Activated naive CD4-positive, alpha-beta T cell treated with anti-CD3 and anti-CD28 coated beads, Interleukin-2, amount 10 ng/mL, durations not matched to agents 7 days and 5 days (primary cell): ENCODE measurements at regions not wholly inside any gene's neighbourhood (a gene's known extent, or its start where the extent isn't known, plus 50 kb on each side); places are given as distances from the start of the nearest gene placed in this dataset.

Experiments
- CTCF ChIA-PET: fragments of 350-600 bp; sonication (Branson Sonifier 250); formaldehyde crosslinking; loops from one replicate; lab custom pipeline; 2021; ENCODE audit warnings: antibody characterized with exemption; lab: Charles Lee
- DNase-seq: peaks from one replicate; pipeline ENCODE4 v3.0.0-alpha.2; 2020
- H3K27ac Mint-ChIP-seq: one replicate; pipeline ENCODE4 v1.8.0; 2021; ENCODE audit warnings: mild to moderate bottlenecking, moderate library complexity, mixed read lengths
- H3K27me3 Mint-ChIP-seq: one replicate; pipeline ENCODE4 v1.8.0; 2021; ENCODE audit warnings: mild to moderate bottlenecking, mixed read lengths
- H3K36me3 Mint-ChIP-seq: one replicate; pipeline ENCODE4 v1.8.0; 2021; ENCODE audit warnings: mixed read lengths
- H3K4me1 Mint-ChIP-seq: one replicate; pipeline ENCODE4 v1.8.0; 2021; ENCODE audit warnings: mixed read lengths
- H3K4me3 Mint-ChIP-seq: one replicate; pipeline ENCODE4 v1.8.0; 2021; ENCODE audit warnings: mild to moderate bottlenecking, moderate library complexity, mixed read lengths
- H3K9me3 Mint-ChIP-seq: one replicate; pipeline ENCODE4 v1.8.0; 2021; ENCODE audit warnings: mixed read lengths

- Mint-ChIP-seq H3K27ac (no peak overlapping the region), H3K4me3 (no peak overlapping the region), H3K4me1 (no peaks in the 10 kb centered on the region), H3K36me3 (no peaks in the 10 kb centered on the region), H3K9me3 (no peaks in the 10 kb centered on the region), H3K27me3 (peaks cover 6% of the 10 kb centered on the region)
- CTCF ChIA-PET, result no interaction called here
- no peak for DNase-seq
Measured at GRCh38 chr2:19690429-19690828, 211.4 kb downstream of the TTC32 start.

- CTCF ChIA-PET, result no interaction called here
- no peaks in the 10 kb centered on the region for H3K36me3 Mint-ChIP-seq
- H3K4me3 Mint-ChIP-seq, result no peak overlapping the region
- no peaks in the 10 kb centered on the region for H3K4me1 Mint-ChIP-seq
- no peak overlapping the region for H3K27ac Mint-ChIP-seq
- H3K27me3 Mint-ChIP-seq, result peaks cover 3% of the 10 kb centered on the region
- no peak for DNase-seq
- H3K9me3 Mint-ChIP-seq, result no peaks in the 10 kb centered on the region
Measured at GRCh38 chr2:19689646-19690168, 212.1 kb downstream of the TTC32 start.

- H3K4me3 Mint-ChIP-seq, result no peak overlapping the region
- CTCF ChIA-PET, result no interaction called here
- no peak overlapping the region for H3K27ac Mint-ChIP-seq
Measured at GRCh38 chr2:19688059-19688458, 213.7 kb downstream of the TTC32 start.

GRCh38 chr2:19687017-19687659 lies 214.6 kb downstream of the TTC32 start:
- Mint-ChIP-seq H3K9me3 (no peaks in the 10 kb centered on the region), H3K27ac (no peak overlapping the region), H3K4me1 (no peaks in the 10 kb centered on the region), H3K36me3 (no peaks in the 10 kb centered on the region), H3K4me3 (no peak overlapping the region), H3K27me3 (peaks cover 3% of the 10 kb centered on the region)
- CTCF ChIA-PET, result no interaction called here
- DNase-seq, result no peak

More at GRCh38 chr2:19688059-19688458, 213.7 kb downstream of the TTC32 start:
- peaks cover 3% of the 10 kb centered on the region for H3K27me3 Mint-ChIP-seq
- no peaks in the 10 kb centered on the region for H3K4me1 Mint-ChIP-seq
- no peak for DNase-seq
- no peaks in the 10 kb centered on the region for H3K36me3 Mint-ChIP-seq
- H3K9me3 Mint-ChIP-seq, result no peaks in the 10 kb centered on the region

GRCh38 chr2:19686439-19686838 lies 215.3 kb downstream of the TTC32 start:
- Mint-ChIP-seq H3K27me3 (peaks cover 3% of the 10 kb centered on the region), H3K9me3 (no peaks in the 10 kb centered on the region), H3K4me3 (no peak overlapping the region), H3K27ac (no peak overlapping the region), H3K36me3 (no peaks in the 10 kb centered on the region), H3K4me1 (no peaks in the 10 kb centered on the region)
- DNase-seq, result no peak
- CTCF ChIA-PET, result no interaction called here

GRCh38 chr2:19685731-19686130 lies 216.1 kb downstream of the TTC32 start:
- no peak overlapping the region for H3K4me3 Mint-ChIP-seq
- DNase-seq, result no peak
- no peak overlapping the region for H3K27ac Mint-ChIP-seq
- H3K9me3 Mint-ChIP-seq, result no peaks in the 10 kb centered on the region
- peaks cover 3% of the 10 kb centered on the region for H3K27me3 Mint-ChIP-seq
- H3K36me3 Mint-ChIP-seq, result no peaks in the 10 kb centered on the region
- no peaks in the 10 kb centered on the region for H3K4me1 Mint-ChIP-seq
- CTCF ChIA-PET, result interaction anchor here (0.6 kb wide), 1 partner anchor 502 kb away, joined by 3 read pairs; no protein-coding TSS in a partner anchor

- Mint-ChIP-seq H3K27me3 (peaks cover 3% of the 10 kb centered on the region), H3K36me3 (no peaks in the 10 kb centered on the region), H3K4me1 (no peaks in the 10 kb centered on the region), H3K27ac (no peak overlapping the region), H3K9me3 (no peaks in the 10 kb centered on the region), H3K4me3 (no peak overlapping the region)
- DNase-seq, result no peak
- CTCF ChIA-PET, result no interaction called here
Measured at GRCh38 chr2:19684516-19684915, 217.3 kb downstream of the TTC32 start.

- Mint-ChIP-seq H3K4me1 (no peaks in the 10 kb centered on the region), H3K4me3 (no peak overlapping the region), H3K9me3 (no peaks in the 10 kb centered on the region), H3K36me3 (no peaks in the 10 kb centered on the region), H3K27me3 (peaks cover 3% of the 10 kb centered on the region), H3K27ac (no peak overlapping the region)
- CTCF ChIA-PET, result no interaction called here
- no peak for DNase-seq
Measured at GRCh38 chr2:19683556-19683955, 218.2 kb downstream of the TTC32 start.

- Mint-ChIP-seq H3K9me3 (no peaks in the 10 kb centered on the region), H3K36me3 (no peaks in the 10 kb centered on the region), H3K27ac (no peak overlapping the region), H3K4me3 (no peak overlapping the region), H3K27me3 (peaks cover 3% of the 10 kb centered on the region), H3K4me1 (no peaks in the 10 kb centered on the region)
- CTCF ChIA-PET, result no interaction called here
- no peak for DNase-seq
Measured at GRCh38 chr2:19682493-19682892, 219.3 kb downstream of the TTC32 start.

GRCh38 chr2:19677825-19678518 lies 223.8 kb downstream of the TTC32 start:
- CTCF ChIA-PET, result no interaction called here
- no peaks in the 10 kb centered on the region for H3K9me3 Mint-ChIP-seq
- no peaks in the 10 kb centered on the region for H3K36me3 Mint-ChIP-seq
- DNase-seq, result no peak
- H3K27me3 Mint-ChIP-seq, result peaks cover 15% of the 10 kb centered on the region
- no peak overlapping the region for H3K27ac Mint-ChIP-seq
- H3K4me3 Mint-ChIP-seq, result no peak overlapping the region
- H3K4me1 Mint-ChIP-seq, result no peaks in the 10 kb centered on the region

GRCh38 chr2:19677215-19677777 lies 224.5 kb downstream of the TTC32 start:
- no peak overlapping the region for H3K27ac Mint-ChIP-seq
- peaks cover 15% of the 10 kb centered on the region for H3K27me3 Mint-ChIP-seq
- CTCF ChIA-PET, result no interaction called here
- no peaks in the 10 kb centered on the region for H3K36me3 Mint-ChIP-seq
- H3K4me1 Mint-ChIP-seq, result no peaks in the 10 kb centered on the region
- no peak overlapping the region for H3K4me3 Mint-ChIP-seq
- H3K9me3 Mint-ChIP-seq, result no peaks in the 10 kb centered on the region
- DNase-seq, result no peak

GRCh38 chr2:19676770-19677169 lies 225.0 kb downstream of the TTC32 start:
- Mint-ChIP-seq H3K4me1 (no peaks in the 10 kb centered on the region), H3K9me3 (no peaks in the 10 kb centered on the region), H3K27me3 (peaks cover 15% of the 10 kb centered on the region), H3K4me3 (no peak overlapping the region), H3K36me3 (no peaks in the 10 kb centered on the region), H3K27ac (no peak overlapping the region)
- CTCF ChIA-PET, result no interaction called here
- no peak for DNase-seq

- no peak overlapping the region for H3K27ac Mint-ChIP-seq
- H3K4me3 Mint-ChIP-seq, result no peak overlapping the region
- no peak for DNase-seq
- H3K4me1 Mint-ChIP-seq, result no peaks in the 10 kb centered on the region
- H3K27me3 Mint-ChIP-seq, result peaks cover 15% of the 10 kb centered on the region
- H3K36me3 Mint-ChIP-seq, result no peaks in the 10 kb centered on the region
- CTCF ChIA-PET, result no interaction called here
- no peaks in the 10 kb centered on the region for H3K9me3 Mint-ChIP-seq
Measured at GRCh38 chr2:19675856-19676460, 225.8 kb downstream of the TTC32 start.

GRCh38 chr2:19675003-19675629 lies 226.7 kb downstream of the TTC32 start:
- Mint-ChIP-seq H3K27ac (no peak overlapping the region), H3K4me1 (no peaks in the 10 kb centered on the region), H3K9me3 (no peaks in the 10 kb centered on the region), H3K36me3 (no peaks in the 10 kb centered on the region), H3K4me3 (no peak overlapping the region), H3K27me3 (peaks cover 15% of the 10 kb centered on the region)
- DNase-seq, result no peak
- CTCF ChIA-PET, result no interaction called here
